ENCODE measurements at regions not wholly inside any gene's neighbourhood (a gene's known extent, or its start where the extent isn't known, plus 50 kb on each side); places are given as distances from the start of the nearest gene placed in this dataset.

GRCh38 chr12:111056618-111057521 lies 136.5 kb upstream of the MYL2 start:
- TF ChIP-seq CTCF (IDR thresholded peaks at IDR 0.05) (no peak), ZFX (IDR thresholded peaks at IDR 0.05; ENCODE audit: borderline replicate concordance) (no peak)
- H3K27ac ChIP-seq = no peak overlapping the region

- TF ChIP-seq CTCF (IDR thresholded peaks at IDR 0.05) (no peak), ZFX (IDR thresholded peaks at IDR 0.05; ENCODE audit: borderline replicate concordance) (no peak)
- H3K27ac ChIP-seq = no peak overlapping the region
These were observed 135.0 kb upstream of the MYL2 start for GRCh38 chr12:111055181-111055880.

- no peak for TF ChIP-seq CTCF (IDR thresholded peaks at IDR 0.05)
- no peak for TF ChIP-seq ZFX (IDR thresholded peaks at IDR 0.05; ENCODE audit: borderline replicate concordance)
- no peak overlapping the region for H3K27ac ChIP-seq
These were observed 128.6 kb upstream of the MYL2 start for GRCh38 chr12:111048991-111049390.

- H3K27ac ChIP-seq = no peak overlapping the region
- TF ChIP-seq ZFX (IDR thresholded peaks at IDR 0.05; ENCODE audit: borderline replicate concordance) (no peak), CTCF (IDR thresholded peaks at IDR 0.05) (no peak)
These were observed 126.5 kb upstream of the MYL2 start for GRCh38 chr12:111046896-111047295.

GRCh38 chr12:111045941-111046340 lies 125.6 kb upstream of the MYL2 start:
- TF ChIP-seq ZFX (IDR thresholded peaks at IDR 0.05; ENCODE audit: borderline replicate concordance) (no peak), CTCF (IDR thresholded peaks at IDR 0.05) (no peak)
- no peak overlapping the region for H3K27ac ChIP-seq

GRCh38 chr12:111041091-111041490 lies 120.7 kb upstream of the MYL2 start:
- H3K27ac ChIP-seq = no peak overlapping the region
- TF ChIP-seq CTCF (IDR thresholded peaks at IDR 0.05) (no peak), ZFX (IDR thresholded peaks at IDR 0.05; ENCODE audit: borderline replicate concordance) (no peak)

- no peak overlapping the region for H3K27ac ChIP-seq
- no peak for TF ChIP-seq ZFX (IDR thresholded peaks at IDR 0.05; ENCODE audit: borderline replicate concordance)
- TF ChIP-seq CTCF (IDR thresholded peaks at IDR 0.05) = no peak
These were observed 120.3 kb upstream of the MYL2 start for GRCh38 chr12:111040690-111041089.
